NCI-H2107 (cell line): ENCODE measurements at regions not wholly inside any gene's neighbourhood (a gene's known extent, or its start where the extent isn't known, plus 50 kb on each side); places are given as distances from the start of the nearest gene placed in this dataset.
"Not testable (repeated sequence)": the region's sequence is repeated elsewhere in the genome, so short reads cannot be mapped to it uniquely, and the experiment has no call there.

Experiments
- DNase-seq: peaks from one replicate; lab custom pipeline; 2025; lab: John Stamatoyannopoulos, UW

GRCh38 chr5:92320446-92320845, 937.3 kb upstream of the ARRDC3 start:
- no peak for DNase-seq

GRCh38 chr5:92313385-92313784, 930.3 kb upstream of the ARRDC3 start:
- no peak for DNase-seq

DNA sequence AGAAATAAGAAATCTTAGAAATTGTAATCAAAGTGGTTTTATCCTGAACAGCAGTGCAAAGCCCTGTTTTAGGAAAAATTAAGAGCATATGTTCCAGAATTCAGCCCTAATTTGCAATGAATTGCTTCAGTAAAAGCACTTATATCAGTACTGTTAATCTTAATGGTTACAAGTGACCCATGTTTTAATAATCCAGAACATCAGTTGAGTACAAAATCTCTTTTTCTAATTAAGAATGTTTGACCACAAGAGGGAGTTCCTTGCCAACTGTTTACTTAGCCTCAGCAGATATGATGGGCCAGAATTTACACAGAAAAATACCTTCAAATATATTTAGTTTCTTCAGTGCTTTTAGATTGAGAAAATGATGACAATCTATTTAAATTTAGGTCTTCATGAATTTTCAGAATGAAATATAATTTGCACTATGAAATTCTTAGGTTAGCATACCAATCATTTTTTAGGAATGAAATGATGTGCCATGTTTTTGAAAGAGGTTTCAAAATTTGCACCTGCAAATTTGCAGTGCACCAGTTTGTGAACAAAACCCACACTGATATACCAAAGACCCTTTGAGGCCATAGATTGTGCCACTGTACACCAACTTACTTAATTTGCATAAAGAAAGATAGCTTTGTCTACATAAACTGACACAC, 926.3 kb upstream of the ARRDC3 start:
- DNase-seq = no peak

- DNase-seq = no peak
Measured at GRCh38 chr5:92308679-92309078, 925.6 kb upstream of the ARRDC3 start.

- DNase-seq = not testable (repeated sequence)
Measured at GRCh38 chr5:92302356-92302755, 919.2 kb upstream of the ARRDC3 start.

- no peak for DNase-seq
Measured at GRCh38 chr5:92283521-92283920, 900.4 kb upstream of the ARRDC3 start.

GRCh38 chr5:92271750-92272149, 888.6 kb upstream of the ARRDC3 start:
- DNase-seq = not testable (repeated sequence)

DNA sequence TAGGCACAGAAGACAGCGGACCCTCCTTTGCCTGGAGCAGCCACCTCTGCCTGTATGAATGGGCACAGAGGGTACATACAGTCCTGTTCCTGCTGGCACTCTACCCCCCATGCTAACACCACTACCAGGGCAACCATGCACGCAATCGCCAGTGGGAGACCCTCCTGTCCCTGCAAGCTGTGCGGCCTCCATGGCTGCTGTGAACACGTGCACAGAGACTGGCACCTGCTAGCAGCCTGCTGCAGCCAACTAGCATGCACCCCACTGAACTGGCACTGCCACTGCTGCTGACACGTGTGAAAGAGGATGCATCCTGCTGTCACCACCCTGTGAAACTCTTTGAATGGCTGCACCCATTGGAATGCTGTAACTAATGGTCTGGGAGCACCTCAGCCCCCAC, 885.2 kb upstream of the ARRDC3 start:
- no peak for DNase-seq

DNA sequence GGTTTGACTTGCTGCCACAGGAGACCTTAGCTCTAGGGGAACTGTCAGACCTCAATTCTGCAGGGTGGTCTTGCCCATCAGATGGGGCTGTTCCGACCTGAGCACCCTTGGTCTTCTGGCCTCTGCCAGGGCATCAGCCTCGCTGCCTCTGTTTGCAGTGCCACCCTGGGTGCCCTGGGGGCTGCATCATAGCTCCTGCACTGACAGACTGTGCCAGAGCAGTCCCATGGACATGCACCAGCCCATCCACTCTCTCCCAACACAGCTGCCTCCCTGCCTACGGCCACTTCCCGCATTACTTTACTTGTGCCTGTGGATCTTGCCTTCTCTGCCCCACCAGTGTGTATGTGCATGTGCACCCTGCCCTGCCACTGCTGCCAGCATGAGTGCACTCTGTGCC, 884.7 kb upstream of the ARRDC3 start:
- DNase-seq = no peak

DNA sequence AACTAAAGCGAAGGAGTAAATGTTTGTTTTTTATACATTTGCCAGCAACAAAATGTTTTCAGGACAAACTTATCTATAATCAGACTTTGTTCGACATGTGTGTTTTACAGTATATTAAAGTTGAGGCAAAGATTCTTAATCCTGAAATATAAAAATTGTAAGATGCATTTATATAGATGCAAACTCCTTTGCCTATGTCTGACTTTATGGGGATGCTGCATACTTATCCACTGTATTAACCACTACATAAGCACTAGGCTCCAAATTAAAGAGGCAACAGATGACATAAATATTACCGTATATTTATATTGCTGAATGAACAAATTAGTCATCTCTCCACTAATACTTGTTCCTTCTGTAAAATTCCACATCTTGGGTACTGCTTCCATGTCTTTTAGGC, 882.7 kb upstream of the ARRDC3 start:
- no peak for DNase-seq

DNA sequence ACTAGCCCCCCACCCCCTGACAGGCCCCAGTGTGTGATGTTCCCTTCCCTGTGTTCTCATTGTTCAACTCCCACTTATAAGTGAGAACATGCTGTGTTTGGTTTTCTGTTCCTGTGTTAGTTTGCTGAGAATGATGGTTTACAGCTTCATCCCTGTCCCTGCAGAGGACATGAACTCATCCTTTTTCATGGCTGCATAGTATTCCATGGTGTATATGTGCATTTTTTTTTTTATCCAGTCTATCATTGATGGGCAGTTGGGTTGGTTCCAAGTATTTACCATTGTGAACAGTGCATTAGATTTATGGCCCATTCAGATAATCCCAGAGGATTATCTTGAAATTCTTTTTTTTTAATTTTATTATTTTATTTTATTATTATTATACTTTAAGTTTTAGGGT, 872.5 kb upstream of the ARRDC3 start:
- not testable (repeated sequence) for DNase-seq

GRCh38 chr5:92248518-92248917, 865.4 kb upstream of the ARRDC3 start:
- DNase-seq = no peak

- no peak for DNase-seq
Measured at GRCh38 chr5:92242170-92242569, 859.1 kb upstream of the ARRDC3 start.

DNA sequence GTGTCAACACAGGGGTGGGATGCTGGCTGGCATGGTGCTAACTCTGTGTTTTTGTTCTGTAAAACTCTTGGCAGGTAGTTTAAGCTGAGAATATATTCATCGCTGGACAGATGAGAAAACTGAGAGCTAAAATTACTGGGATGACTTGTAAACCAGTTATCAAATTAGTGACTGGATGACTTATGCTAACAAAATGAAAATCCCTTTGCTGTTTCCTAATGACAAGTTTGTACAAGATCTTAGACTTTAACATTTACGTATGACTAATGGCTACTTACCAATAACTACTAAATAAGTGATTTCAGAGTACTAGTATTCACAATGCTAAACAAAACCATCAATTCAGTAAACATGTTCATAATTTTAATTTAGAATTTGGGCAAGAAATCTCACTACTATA, 854.8 kb upstream of the ARRDC3 start:
- DNase-seq = no peak

DNA sequence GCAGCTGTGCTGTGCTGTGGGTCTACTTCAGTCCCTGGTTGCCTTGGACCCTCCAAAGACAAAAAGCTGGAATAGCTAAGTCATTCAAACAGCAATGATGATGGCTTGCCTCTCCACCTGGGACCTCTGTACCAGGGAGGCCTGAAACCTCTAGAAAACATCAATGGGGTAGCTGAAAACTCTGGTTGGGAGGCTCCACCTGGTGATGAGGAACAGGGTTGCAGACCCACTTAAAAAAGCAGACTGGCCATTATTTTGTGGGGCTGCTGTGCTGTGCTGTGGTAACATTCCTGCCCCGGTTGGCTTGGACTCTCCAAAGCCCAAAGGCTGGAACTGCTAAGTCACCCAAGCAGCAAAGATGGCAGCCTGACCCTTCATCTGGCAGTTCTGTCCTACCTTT, 839.3 kb upstream of the ARRDC3 start:
- DNase-seq = no peak

DNA sequence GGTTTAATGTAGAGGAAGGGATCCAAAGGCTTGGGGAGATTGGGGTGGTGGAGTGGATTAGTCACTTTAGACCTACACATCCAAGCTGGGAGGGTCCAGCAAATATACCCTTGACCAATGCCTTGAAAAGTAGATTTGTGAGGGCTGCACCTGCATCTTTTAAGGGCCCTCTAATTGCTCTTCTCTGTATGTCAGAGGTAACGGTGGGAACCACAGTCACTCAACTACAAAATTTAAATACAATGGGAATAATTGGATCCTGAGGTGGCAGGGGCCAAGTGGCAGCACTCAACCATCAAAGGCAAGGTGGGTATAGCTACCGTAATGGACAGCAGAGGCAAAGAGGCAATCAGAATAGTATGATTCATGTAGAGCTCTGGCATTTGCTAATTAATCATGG, 833.7 kb upstream of the ARRDC3 start:
- not testable (repeated sequence) for DNase-seq

- DNase-seq = no peak
Measured at GRCh38 chr5:92215116-92215515, 832.0 kb upstream of the ARRDC3 start.

- no peak for DNase-seq
Measured at GRCh38 chr5:92208265-92208664, 825.1 kb upstream of the ARRDC3 start.

- no peak for DNase-seq
Measured at GRCh38 chr5:92207151-92207550, 824.0 kb upstream of the ARRDC3 start.

DNA sequence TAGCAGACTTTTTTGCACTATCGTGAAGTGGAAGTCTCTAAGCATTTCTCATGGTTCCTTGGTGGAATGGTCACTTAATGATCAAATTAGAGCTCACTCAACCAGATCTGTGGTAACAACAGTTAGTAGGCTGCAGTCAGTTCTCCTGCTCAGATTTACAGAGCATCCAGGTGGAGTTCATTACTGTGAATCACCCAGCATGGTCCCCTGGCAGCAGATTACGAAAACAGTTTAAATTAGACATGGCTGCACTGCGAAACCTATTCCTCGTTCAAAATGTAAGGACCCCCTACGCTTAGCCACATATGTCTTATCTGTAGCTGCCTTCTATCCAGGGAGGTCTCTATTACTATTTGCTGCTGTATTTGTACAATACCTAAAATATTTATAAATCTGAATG, 823.6 kb upstream of the ARRDC3 start:
- no peak for DNase-seq

DNA sequence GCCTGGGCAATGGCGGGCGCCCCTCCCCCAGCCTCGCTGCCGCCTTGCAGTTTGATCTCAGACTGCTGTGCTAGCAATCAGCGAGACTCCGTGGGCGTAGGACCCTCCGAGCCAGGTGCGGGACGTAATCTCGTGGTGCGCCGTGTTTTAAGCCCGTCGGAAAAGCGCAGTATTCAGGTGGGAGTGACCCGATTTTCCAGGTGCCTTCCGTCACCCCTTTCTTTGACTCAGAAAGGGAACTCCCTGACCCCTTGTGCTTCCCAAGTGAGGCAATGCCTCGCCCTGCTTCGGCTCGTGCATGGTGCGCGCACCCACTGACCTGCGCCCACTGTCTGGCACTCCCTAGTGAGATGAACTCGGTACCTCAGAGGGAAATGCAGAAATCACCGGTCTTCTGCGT, 815.9 kb upstream of the ARRDC3 start:
- not testable (repeated sequence) for DNase-seq

DNA sequence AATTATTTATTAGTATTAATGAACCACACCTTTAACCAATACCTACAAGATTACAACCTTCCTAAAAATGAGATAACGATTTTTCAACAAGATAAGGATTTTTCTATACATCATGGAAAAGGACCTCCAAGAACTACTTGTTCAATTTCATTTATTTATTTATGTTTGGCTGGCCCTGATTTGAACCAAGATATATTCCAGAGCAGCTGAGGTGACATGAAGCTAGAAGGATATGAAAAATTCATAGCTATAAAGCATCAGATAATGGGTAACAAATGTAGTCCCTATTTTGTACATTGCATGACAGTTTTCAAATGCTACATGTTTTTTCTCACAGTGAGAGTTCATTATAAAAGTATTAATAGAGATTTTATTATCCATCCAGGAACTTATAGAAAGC, 798.5 kb upstream of the ARRDC3 start:
- DNase-seq = no peak

DNA sequence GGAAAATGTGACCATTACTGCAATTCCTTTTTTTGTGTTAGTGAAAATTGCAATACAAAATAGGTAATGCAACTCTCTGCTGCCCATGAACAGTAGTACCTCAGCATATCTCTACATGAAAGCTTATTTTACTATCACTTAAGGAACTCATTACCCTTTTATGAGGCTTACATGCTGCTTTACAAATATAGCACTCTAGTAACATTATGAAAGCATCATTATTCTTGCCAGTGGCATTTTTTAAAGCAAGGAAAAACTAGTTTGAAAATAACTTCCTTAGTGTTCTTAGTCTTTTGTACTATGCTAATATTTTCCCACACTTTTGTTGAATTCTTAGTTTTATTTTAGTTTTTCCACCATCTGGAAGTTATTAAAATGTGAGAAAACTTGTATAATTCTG, 797.3 kb upstream of the ARRDC3 start:
- DNase-seq = no peak

DNA sequence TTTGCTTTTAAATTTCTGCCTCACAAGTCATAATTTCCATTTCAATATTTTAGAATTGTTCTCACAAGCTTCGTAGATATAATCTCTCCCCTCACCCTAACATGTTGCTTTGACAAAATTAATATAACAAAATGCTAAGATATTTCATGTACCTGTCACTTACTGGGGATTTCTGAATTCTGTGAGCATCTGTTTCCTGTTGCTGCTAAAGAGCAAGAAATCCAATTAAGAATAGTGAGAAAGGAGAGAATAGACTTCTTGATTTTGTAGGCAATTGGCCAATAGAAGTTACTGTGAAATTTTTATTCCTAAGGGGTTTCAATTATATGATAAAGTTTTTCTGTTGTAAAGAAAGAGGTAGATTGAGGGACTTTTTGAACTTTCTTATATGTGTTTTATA, 796.5 kb upstream of the ARRDC3 start:
- DNase-seq = no peak
